ENCODE measurements at regions not wholly inside any gene's neighbourhood (a gene's known extent, or its start where the extent isn't known, plus 50 kb on each side); places are given as distances from the start of the nearest gene placed in this dataset.

- no peak overlapping the region for H3K9ac ChIP-seq (ENCODE audit: low read depth, low read length)
- H3K27me3 ChIP-seq (ENCODE audit: control insufficient read depth, insufficient read depth, low read length) = no peaks in the 10 kb centered on the region
- no peaks in the 10 kb centered on the region for H3K36me3 ChIP-seq (ENCODE audit: control insufficient read depth, insufficient read depth, low read length)
- H3K4me1 ChIP-seq (ENCODE audit: control insufficient read depth, insufficient read depth, low read length) = no peaks in the 10 kb centered on the region
- H3K9me3 ChIP-seq (ENCODE audit: control insufficient read depth, insufficient read depth, low read length) = no peaks in the 10 kb centered on the region
- no peak overlapping the region for H3K4me3 ChIP-seq (ENCODE audit: low read depth, low read length)
Observed at GRCh38 chr2:67498931-67499330, 101.8 kb downstream of the ETAA1 start.

- Histone ChIP-seq H3K36me3 (ENCODE audit: control insufficient read depth, insufficient read depth, low read length) (no peaks in the 10 kb centered on the region), H3K4me1 (ENCODE audit: control insufficient read depth, insufficient read depth, low read length) (no peaks in the 10 kb centered on the region), H3K9ac (ENCODE audit: low read depth, low read length) (no peak overlapping the region)
Observed at GRCh38 chr2:67499989-67500388, 102.9 kb downstream of the ETAA1 start.

GRCh38 chr2:67500541-67500940 lies 103.4 kb downstream of the ETAA1 start:
- Histone ChIP-seq H3K36me3 (ENCODE audit: control insufficient read depth, insufficient read depth, low read length) (no peaks in the 10 kb centered on the region), H3K9me3 (ENCODE audit: control insufficient read depth, insufficient read depth, low read length) (no peaks in the 10 kb centered on the region), H3K9ac (ENCODE audit: low read depth, low read length) (no peak overlapping the region), H3K4me3 (ENCODE audit: low read depth, low read length) (no peak overlapping the region), H3K27me3 (ENCODE audit: control insufficient read depth, insufficient read depth, low read length) (no peaks in the 10 kb centered on the region), H3K4me1 (ENCODE audit: control insufficient read depth, insufficient read depth, low read length) (no peaks in the 10 kb centered on the region)

More at GRCh38 chr2:67499989-67500388, 102.9 kb downstream of the ETAA1 start:
- Histone ChIP-seq H3K9me3 (ENCODE audit: control insufficient read depth, insufficient read depth, low read length) (no peaks in the 10 kb centered on the region), H3K4me3 (ENCODE audit: low read depth, low read length) (no peak overlapping the region), H3K27me3 (ENCODE audit: control insufficient read depth, insufficient read depth, low read length) (no peaks in the 10 kb centered on the region)

GRCh38 chr2:67502346-67503065 lies 105.4 kb downstream of the ETAA1 start:
- Histone ChIP-seq H3K4me3 (ENCODE audit: low read depth, low read length) (no peak overlapping the region), H3K9ac (ENCODE audit: low read depth, low read length) (no peak overlapping the region), H3K27me3 (ENCODE audit: control insufficient read depth, insufficient read depth, low read length) (no peaks in the 10 kb centered on the region), H3K9me3 (ENCODE audit: control insufficient read depth, insufficient read depth, low read length) (no peaks in the 10 kb centered on the region), H3K4me1 (ENCODE audit: control insufficient read depth, insufficient read depth, low read length) (no peaks in the 10 kb centered on the region), H3K36me3 (ENCODE audit: control insufficient read depth, insufficient read depth, low read length) (no peaks in the 10 kb centered on the region)

GRCh38 chr2:67503066-67503795 lies 106.1 kb downstream of the ETAA1 start:
- Histone ChIP-seq H3K4me1 (ENCODE audit: control insufficient read depth, insufficient read depth, low read length) (no peaks in the 10 kb centered on the region), H3K4me3 (ENCODE audit: low read depth, low read length) (no peak overlapping the region), H3K9me3 (ENCODE audit: control insufficient read depth, insufficient read depth, low read length) (no peaks in the 10 kb centered on the region), H3K36me3 (ENCODE audit: control insufficient read depth, insufficient read depth, low read length) (no peaks in the 10 kb centered on the region), H3K9ac (ENCODE audit: low read depth, low read length) (no peak overlapping the region), H3K27me3 (ENCODE audit: control insufficient read depth, insufficient read depth, low read length) (no peaks in the 10 kb centered on the region)

GRCh38 chr2:67510745-67511144 lies 113.6 kb downstream of the ETAA1 start:
- Histone ChIP-seq H3K36me3 (ENCODE audit: control insufficient read depth, insufficient read depth, low read length) (no peaks in the 10 kb centered on the region), H3K27me3 (ENCODE audit: control insufficient read depth, insufficient read depth, low read length) (no peaks in the 10 kb centered on the region), H3K4me3 (ENCODE audit: low read depth, low read length) (no peak overlapping the region), H3K9me3 (ENCODE audit: control insufficient read depth, insufficient read depth, low read length) (no peaks in the 10 kb centered on the region), H3K9ac (ENCODE audit: low read depth, low read length) (no peak overlapping the region), H3K4me1 (ENCODE audit: control insufficient read depth, insufficient read depth, low read length) (no peaks in the 10 kb centered on the region)

- no peaks in the 10 kb centered on the region for H3K4me1 ChIP-seq (ENCODE audit: control insufficient read depth, insufficient read depth, low read length)
- no peak overlapping the region for H3K9ac ChIP-seq (ENCODE audit: low read depth, low read length)
- no peaks in the 10 kb centered on the region for H3K27me3 ChIP-seq (ENCODE audit: control insufficient read depth, insufficient read depth, low read length)
- H3K4me3 ChIP-seq (ENCODE audit: low read depth, low read length) = no peak overlapping the region
- H3K9me3 ChIP-seq (ENCODE audit: control insufficient read depth, insufficient read depth, low read length) = no peaks in the 10 kb centered on the region
- H3K36me3 ChIP-seq (ENCODE audit: control insufficient read depth, insufficient read depth, low read length) = no peaks in the 10 kb centered on the region
Observed at GRCh38 chr2:67514515-67514914, 117.4 kb downstream of the ETAA1 start.

- no peaks in the 10 kb centered on the region for H3K36me3 ChIP-seq (ENCODE audit: control insufficient read depth, insufficient read depth, low read length)
- H3K4me1 ChIP-seq (ENCODE audit: control insufficient read depth, insufficient read depth, low read length) = no peaks in the 10 kb centered on the region
- no peak overlapping the region for H3K4me3 ChIP-seq (ENCODE audit: low read depth, low read length)
- no peak overlapping the region for H3K9ac ChIP-seq (ENCODE audit: low read depth, low read length)
- no peaks in the 10 kb centered on the region for H3K9me3 ChIP-seq (ENCODE audit: control insufficient read depth, insufficient read depth, low read length)
- H3K27me3 ChIP-seq (ENCODE audit: control insufficient read depth, insufficient read depth, low read length) = no peaks in the 10 kb centered on the region
Observed at GRCh38 chr2:67515056-67515455, 117.9 kb downstream of the ETAA1 start.

- H3K4me3 ChIP-seq (ENCODE audit: low read depth, low read length) = no peak overlapping the region
- no peaks in the 10 kb centered on the region for H3K36me3 ChIP-seq (ENCODE audit: control insufficient read depth, insufficient read depth, low read length)
- no peaks in the 10 kb centered on the region for H3K4me1 ChIP-seq (ENCODE audit: control insufficient read depth, insufficient read depth, low read length)
- H3K27me3 ChIP-seq (ENCODE audit: control insufficient read depth, insufficient read depth, low read length) = no peaks in the 10 kb centered on the region
- H3K9me3 ChIP-seq (ENCODE audit: control insufficient read depth, insufficient read depth, low read length) = no peaks in the 10 kb centered on the region
- no peak overlapping the region for H3K9ac ChIP-seq (ENCODE audit: low read depth, low read length)
Observed at GRCh38 chr2:67515538-67515937, 118.4 kb downstream of the ETAA1 start.

- no peaks in the 10 kb centered on the region for H3K36me3 ChIP-seq (ENCODE audit: control insufficient read depth, insufficient read depth, low read length)
- H3K9ac ChIP-seq (ENCODE audit: low read depth, low read length) = no peak overlapping the region
- H3K27me3 ChIP-seq (ENCODE audit: control insufficient read depth, insufficient read depth, low read length) = no peaks in the 10 kb centered on the region
- H3K9me3 ChIP-seq (ENCODE audit: control insufficient read depth, insufficient read depth, low read length) = no peaks in the 10 kb centered on the region
- no peak overlapping the region for H3K4me3 ChIP-seq (ENCODE audit: low read depth, low read length)
- H3K4me1 ChIP-seq (ENCODE audit: control insufficient read depth, insufficient read depth, low read length) = no peaks in the 10 kb centered on the region
Observed at GRCh38 chr2:67516362-67516761, 119.2 kb downstream of the ETAA1 start.

GRCh38 chr2:67516899-67517530 lies 119.9 kb downstream of the ETAA1 start:
- no peaks in the 10 kb centered on the region for H3K27me3 ChIP-seq (ENCODE audit: control insufficient read depth, insufficient read depth, low read length)
- H3K36me3 ChIP-seq (ENCODE audit: control insufficient read depth, insufficient read depth, low read length) = no peaks in the 10 kb centered on the region
- no peaks in the 10 kb centered on the region for H3K4me1 ChIP-seq (ENCODE audit: control insufficient read depth, insufficient read depth, low read length)
- H3K9me3 ChIP-seq (ENCODE audit: control insufficient read depth, insufficient read depth, low read length) = no peaks in the 10 kb centered on the region
- no peak overlapping the region for H3K4me3 ChIP-seq (ENCODE audit: low read depth, low read length)
- H3K9ac ChIP-seq (ENCODE audit: low read depth, low read length) = no peak overlapping the region

GRCh38 chr2:67522148-67522547 lies 125.0 kb downstream of the ETAA1 start:
- H3K9ac ChIP-seq (ENCODE audit: low read depth, low read length) = no peak overlapping the region
- no peaks in the 10 kb centered on the region for H3K9me3 ChIP-seq (ENCODE audit: control insufficient read depth, insufficient read depth, low read length)
- no peaks in the 10 kb centered on the region for H3K27me3 ChIP-seq (ENCODE audit: control insufficient read depth, insufficient read depth, low read length)
- no peaks in the 10 kb centered on the region for H3K4me1 ChIP-seq (ENCODE audit: control insufficient read depth, insufficient read depth, low read length)
- H3K36me3 ChIP-seq (ENCODE audit: control insufficient read depth, insufficient read depth, low read length) = no peaks in the 10 kb centered on the region
- no peak overlapping the region for H3K4me3 ChIP-seq (ENCODE audit: low read depth, low read length)

Data from iPS-15b (cell line).